ENCODE measurements at regions not wholly inside any gene's neighbourhood (a gene's known extent, or its start where the extent isn't known, plus 50 kb on each side); places are given as distances from the start of the nearest gene placed in this dataset.

DNA sequence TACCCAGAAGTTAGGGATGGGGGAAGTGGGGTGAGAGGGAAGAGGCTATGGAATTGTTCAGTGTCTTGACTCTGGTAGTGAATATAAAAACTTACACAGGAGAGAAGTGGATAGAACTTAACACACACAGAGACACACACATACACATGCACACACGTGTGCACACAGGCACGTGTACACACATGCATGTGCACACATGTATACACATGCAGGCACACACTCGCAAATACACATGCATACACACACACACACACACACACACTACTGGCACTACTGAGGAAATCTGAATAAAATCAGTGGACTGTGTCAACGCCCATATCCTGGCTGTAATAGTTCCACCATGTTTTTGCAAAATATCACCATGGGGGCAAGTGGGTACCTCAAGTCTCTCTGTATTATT is 107.9 kb downstream of the IRS2 start:
- no peak overlapping the region for H2AFZ ChIP-seq (replicated peaks; ENCODE audit: low read length, poor library complexity)
- DNase-seq = no peak
- no peaks in the 10 kb centered on the region for H3K4me1 ChIP-seq (ENCODE audit: control insufficient read depth, insufficient read depth, low read length)
- no peak overlapping the region for H2AK5ac ChIP-seq (ENCODE audit: low read depth, low read length)
- peaks cover 32% of the 10 kb centered on the region for H3K27me3 ChIP-seq (ENCODE audit: control insufficient read depth, insufficient read depth, low read length)
- TF ChIP-seq CEBPB (IDR thresholded peaks at IDR 0.05; ENCODE audit: low read depth, low read length) (no peak), MAZ (IDR thresholded peaks at IDR 0.05; ENCODE audit: borderline replicate concordance, low read depth, low read length) (no peak), FOS (IDR thresholded peaks at IDR 0.05; ENCODE audit: low read depth, low read length) (no peak), MXI1 (IDR thresholded peaks at IDR 0.05; ENCODE audit: borderline replicate concordance, low read depth, low read length) (no peak), RFX5 (IDR thresholded peaks at IDR 0.05; ENCODE audit: low read depth, low read length) (no peak), SMC3 (IDR thresholded peaks at IDR 0.05; ENCODE audit: low read depth, low read length) (no peak), RAD21 (IDR thresholded peaks at IDR 0.05; ENCODE audit: low read length) (no peak), BHLHE40 (IDR thresholded peaks at IDR 0.05; ENCODE audit: low read depth, low read length) (no peak), POLR2A (IDR thresholded peaks at IDR 0.05; ENCODE audit: low read depth, low read length) (no peak)
- TF ChIP-seq, protein P1, sequence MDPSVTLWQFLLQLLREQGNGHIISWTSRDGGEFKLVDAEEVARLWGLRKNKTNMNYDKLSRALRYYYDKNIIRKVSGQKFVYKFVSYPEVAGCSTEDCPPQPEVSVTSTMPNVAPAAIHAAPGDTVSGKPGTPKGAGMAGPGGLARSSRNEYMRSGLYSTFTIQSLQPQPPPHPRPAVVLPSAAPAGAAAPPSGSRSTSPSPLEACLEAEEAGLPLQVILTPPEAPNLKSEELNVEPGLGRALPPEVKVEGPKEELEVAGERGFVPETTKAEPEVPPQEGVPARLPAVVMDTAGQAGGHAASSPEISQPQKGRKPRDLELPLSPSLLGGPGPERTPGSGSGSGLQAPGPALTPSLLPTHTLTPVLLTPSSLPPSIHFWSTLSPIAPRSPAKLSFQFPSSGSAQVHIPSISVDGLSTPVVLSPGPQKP (IDR thresholded peaks at IDR 0.05; ENCODE audit: borderline replicate concordance, low read depth, low read length) = no peak
- TF ChIP-seq, protein P2, sequence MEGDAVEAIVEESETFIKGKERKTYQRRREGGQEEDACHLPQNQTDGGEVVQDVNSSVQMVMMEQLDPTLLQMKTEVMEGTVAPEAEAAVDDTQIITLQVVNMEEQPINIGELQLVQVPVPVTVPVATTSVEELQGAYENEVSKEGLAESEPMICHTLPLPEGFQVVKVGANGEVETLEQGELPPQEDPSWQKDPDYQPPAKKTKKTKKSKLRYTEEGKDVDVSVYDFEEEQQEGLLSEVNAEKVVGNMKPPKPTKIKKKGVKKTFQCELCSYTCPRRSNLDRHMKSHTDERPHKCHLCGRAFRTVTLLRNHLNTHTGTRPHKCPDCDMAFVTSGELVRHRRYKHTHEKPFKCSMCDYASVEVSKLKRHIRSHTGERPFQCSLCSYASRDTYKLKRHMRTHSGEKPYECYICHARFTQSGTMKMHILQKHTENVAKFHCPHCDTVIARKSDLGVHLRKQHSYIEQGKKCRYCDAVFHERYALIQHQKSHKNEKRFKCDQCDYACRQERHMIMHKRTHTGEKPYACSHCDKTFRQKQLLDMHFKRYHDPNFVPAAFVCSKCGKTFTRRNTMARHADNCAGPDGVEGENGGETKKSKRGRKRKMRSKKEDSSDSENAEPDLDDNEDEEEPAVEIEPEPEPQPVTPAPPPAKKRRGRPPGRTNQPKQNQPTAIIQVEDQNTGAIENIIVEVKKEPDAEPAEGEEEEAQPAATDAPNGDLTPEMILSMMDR (conservative IDR thresholded peaks at IDR 0.05; ENCODE audit: low read depth, low read length) = no peak
- TF ChIP-seq, protein P3, sequence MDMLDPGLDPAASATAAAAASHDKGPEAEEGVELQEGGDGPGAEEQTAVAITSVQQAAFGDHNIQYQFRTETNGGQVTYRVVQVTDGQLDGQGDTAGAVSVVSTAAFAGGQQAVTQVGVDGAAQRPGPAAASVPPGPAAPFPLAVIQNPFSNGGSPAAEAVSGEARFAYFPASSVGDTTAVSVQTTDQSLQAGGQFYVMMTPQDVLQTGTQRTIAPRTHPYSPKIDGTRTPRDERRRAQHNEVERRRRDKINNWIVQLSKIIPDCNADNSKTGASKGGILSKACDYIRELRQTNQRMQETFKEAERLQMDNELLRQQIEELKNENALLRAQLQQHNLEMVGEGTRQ (IDR thresholded peaks at IDR 0.05; ENCODE audit: low read depth, low read length) = no peak
- no peak overlapping the region for H2BK5ac ChIP-seq (ENCODE audit: low read depth, low read length, poor library complexity, severe bottlenecking)
- H3K36me3 ChIP-seq (ENCODE audit: control insufficient read depth, insufficient read depth, low read length) = no peaks in the 10 kb centered on the region
- no peak for ATAC-seq (ENCODE audit: low read depth)
- H2AK9ac ChIP-seq (replicated peaks; ENCODE audit: low read depth, low read length, poor library complexity) = no peak overlapping the region
- no peak overlapping the region for H2BK20ac ChIP-seq (ENCODE audit: low read depth, low read length)
- H3K18ac ChIP-seq (ENCODE audit: low read depth, low read length) = no peak overlapping the region
- H4K91ac ChIP-seq (ENCODE audit: insufficient read depth, low read depth, low read length) = no peak overlapping the region
- H4K8ac ChIP-seq (ENCODE audit: low read depth in 2 of 2, low read length in 2 of 2) = no peak overlapping the region
- H3K9me1 ChIP-seq (ENCODE audit: insufficient read depth, low read length) = no peaks in the 10 kb centered on the region
- no peak overlapping the region for H3K4me2 ChIP-seq (ENCODE audit: low read depth, low read length)
- no peak overlapping the region for H2BK120ac ChIP-seq (ENCODE audit: low read depth, low read length)
- no peak overlapping the region for H3K9ac ChIP-seq (ENCODE audit: low read depth, low read length)
- CTCF ChIA-PET = no interaction called here
- no TSS peak for BruUV-seq (replicated peaks)
- no peak overlapping the region for H3K4me3 ChIP-seq (ENCODE audit: insufficient read depth, low read depth, low read length)
- no peak overlapping the region for H3K27ac ChIP-seq (ENCODE audit: insufficient read depth, low read length)
- H3K4ac ChIP-seq (ENCODE audit: low read depth, low read length) = no peak overlapping the region
- 50% methylated on average over 1 of the region's 4 CpGs; no CpG with 5 or more reads in 1 of the 2 experiments for WGBS, 2 experiments (ENCODE audit: extremely low coverage in 2 of 2, insufficient read length in 1 of 2)
- POLR2A ChIA-PET (ENCODE audit: unreplicated experiment) = no interaction called here
- dilution Hi-C loops (cut with HindIII; ENCODE audit: low sequenced_read_pairs, unreplicated experiment) (no loop called here), in situ Hi-C loops (cut with MboI; ENCODE audit: low sequenced_read_pairs) (no loop called here), intact Hi-C loops (cut with micrococcal nuclease) (no loop called here)
- H4K5ac ChIP-seq (ENCODE audit: low read depth, low read length) = no peak overlapping the region
- no peak overlapping the region for H3K23ac ChIP-seq (ENCODE audit: low read depth, low read length)
- no peak overlapping the region for H3K14ac ChIP-seq (replicated peaks; ENCODE audit: low read depth, low read length)
- no peak overlapping the region for H3K56ac ChIP-seq (ENCODE audit: extremely low read depth, insufficient read depth, low read length)
- H4K20me1 ChIP-seq (ENCODE audit: insufficient read depth, low read length) = no peaks in the 10 kb centered on the region
- H3K9me3 ChIP-seq (ENCODE audit: control insufficient read depth, insufficient read depth, low read length) = no peaks in the 10 kb centered on the region
- no peaks in the 10 kb centered on the region for H3K79me1 ChIP-seq (ENCODE audit: low read depth in 1 of 2, low read length in 2 of 2)
- H2BK15ac ChIP-seq (ENCODE audit: low read depth, low read length) = no peak overlapping the region

Measured in IMR-90 (cell line).